ENCODE measurements at regions not wholly inside any gene's neighbourhood (a gene's known extent, or its start where the extent isn't known, plus 50 kb on each side); places are given as distances from the start of the nearest gene placed in this dataset.
"Not testable (repeated sequence)": the region's sequence is repeated elsewhere in the genome, so short reads cannot be mapped to it uniquely, and the experiment has no call there.

DNA sequence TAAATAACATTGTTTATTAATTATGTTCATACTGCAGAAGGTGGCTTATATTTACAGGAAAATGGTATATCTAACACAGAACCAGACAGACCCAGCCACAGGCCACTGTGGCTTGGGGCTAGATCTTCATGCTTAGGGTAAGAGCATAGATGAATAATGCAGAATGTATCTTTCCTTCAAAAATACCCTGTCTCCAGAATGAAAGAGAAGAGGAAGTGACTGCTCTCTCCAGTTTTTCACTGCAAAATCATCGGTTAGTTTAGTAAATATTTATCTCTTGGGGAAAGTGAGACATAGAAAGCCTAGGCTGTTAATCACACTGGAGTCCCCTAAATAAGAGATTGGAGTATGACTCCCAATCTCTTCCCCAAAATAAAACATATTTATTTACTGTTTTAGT is 453.7 kb downstream of the NAV3 start:
- no peak for DNase-seq (ENCODE audit: low spot score, unreplicated experiment)
- H3K4me3 Mint-ChIP-seq (ENCODE audit: low read depth): no peak overlapping the region
- H3K4me1 Mint-ChIP-seq (ENCODE audit: low read depth): no peaks in the 10 kb centered on the region
- H3K27ac Mint-ChIP-seq: no peak overlapping the region
- TF ChIP-seq, protein P1, sequence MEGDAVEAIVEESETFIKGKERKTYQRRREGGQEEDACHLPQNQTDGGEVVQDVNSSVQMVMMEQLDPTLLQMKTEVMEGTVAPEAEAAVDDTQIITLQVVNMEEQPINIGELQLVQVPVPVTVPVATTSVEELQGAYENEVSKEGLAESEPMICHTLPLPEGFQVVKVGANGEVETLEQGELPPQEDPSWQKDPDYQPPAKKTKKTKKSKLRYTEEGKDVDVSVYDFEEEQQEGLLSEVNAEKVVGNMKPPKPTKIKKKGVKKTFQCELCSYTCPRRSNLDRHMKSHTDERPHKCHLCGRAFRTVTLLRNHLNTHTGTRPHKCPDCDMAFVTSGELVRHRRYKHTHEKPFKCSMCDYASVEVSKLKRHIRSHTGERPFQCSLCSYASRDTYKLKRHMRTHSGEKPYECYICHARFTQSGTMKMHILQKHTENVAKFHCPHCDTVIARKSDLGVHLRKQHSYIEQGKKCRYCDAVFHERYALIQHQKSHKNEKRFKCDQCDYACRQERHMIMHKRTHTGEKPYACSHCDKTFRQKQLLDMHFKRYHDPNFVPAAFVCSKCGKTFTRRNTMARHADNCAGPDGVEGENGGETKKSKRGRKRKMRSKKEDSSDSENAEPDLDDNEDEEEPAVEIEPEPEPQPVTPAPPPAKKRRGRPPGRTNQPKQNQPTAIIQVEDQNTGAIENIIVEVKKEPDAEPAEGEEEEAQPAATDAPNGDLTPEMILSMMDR (IDR thresholded peaks at IDR 0.05; ENCODE audit: unreplicated experiment): no peak
- no peaks in the 10 kb centered on the region for H3K27me3 Mint-ChIP-seq
- H3K9me3 Mint-ChIP-seq (ENCODE audit: low read depth): no peaks in the 10 kb centered on the region
- no peaks in the 10 kb centered on the region for H3K36me3 Mint-ChIP-seq (ENCODE audit: insufficient read depth)

DNA sequence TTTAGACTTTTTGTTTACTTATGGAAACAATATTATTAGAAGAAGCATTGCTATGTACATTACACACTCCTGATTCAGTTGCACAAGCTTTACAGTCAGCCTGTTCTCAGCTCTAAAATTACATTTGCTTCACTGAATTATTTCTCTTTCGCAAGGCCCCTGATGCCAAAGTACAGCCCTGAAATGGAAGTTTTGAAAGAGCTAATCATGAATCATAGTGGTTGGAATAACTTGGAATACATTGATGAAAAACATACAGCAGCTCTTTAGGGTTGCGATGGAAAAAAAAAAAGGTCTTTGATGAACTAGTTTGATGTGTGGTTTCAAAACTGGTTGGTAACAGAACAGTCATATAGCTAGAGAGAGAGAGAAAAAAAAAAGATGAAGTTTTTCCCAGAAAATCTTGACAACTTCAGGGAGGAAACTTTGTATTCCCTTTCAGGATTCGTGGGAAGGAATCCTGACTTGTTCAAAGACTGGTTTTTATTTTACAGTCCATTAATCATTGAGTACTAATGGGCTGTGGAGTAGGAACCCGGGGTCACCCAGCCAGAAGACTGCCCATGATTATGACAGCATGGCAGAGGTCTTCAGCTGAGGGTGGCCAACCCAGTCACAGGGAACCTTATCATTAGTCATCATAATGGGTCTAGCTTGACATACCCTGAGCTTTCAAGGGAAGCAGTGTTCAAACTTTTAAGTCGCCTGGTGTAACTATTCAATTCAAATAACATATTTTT is 460.1 kb downstream of the NAV3 start:
- H3K9me3 Mint-ChIP-seq (ENCODE audit: low read depth): no peaks in the 10 kb centered on the region
- H3K4me3 Mint-ChIP-seq (ENCODE audit: low read depth): no peak overlapping the region

DNA sequence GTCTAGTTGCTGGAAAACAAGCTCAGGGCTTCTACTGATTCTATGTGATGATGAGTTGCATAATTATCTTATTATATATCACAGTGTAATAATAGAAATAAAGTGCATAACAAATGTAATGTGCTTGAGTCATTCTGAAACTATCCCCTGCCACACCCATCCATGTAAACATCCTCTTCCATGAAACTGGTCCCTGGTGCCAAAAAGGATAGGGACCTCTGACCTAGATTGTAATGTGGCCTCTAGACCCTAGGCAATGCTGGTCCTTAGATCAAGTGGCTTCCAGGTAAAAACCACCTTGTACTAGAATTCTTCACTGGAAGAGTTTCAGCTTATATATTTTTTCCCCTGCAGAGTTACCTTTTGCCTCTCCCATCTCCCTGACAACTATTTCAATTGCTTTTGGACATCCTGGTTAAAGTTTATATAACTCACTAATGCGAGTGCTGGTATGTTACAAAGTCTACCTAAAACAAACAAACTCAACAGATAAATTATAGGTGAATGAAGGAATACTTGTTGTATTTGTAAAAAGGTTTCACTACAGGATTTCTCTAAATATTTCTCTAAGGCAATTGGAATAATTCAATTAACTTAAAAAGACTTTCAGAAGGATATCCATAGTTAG is 462.5 kb downstream of the NAV3 start:
- DNase-seq (ENCODE audit: low spot score, unreplicated experiment): no peak
- Mint-ChIP-seq H3K27ac (no peak overlapping the region), H3K36me3 (ENCODE audit: insufficient read depth) (no peaks in the 10 kb centered on the region), H3K27me3 (no peaks in the 10 kb centered on the region), H3K9me3 (ENCODE audit: low read depth) (no peaks in the 10 kb centered on the region), H3K4me3 (ENCODE audit: low read depth) (no peak overlapping the region), H3K4me1 (ENCODE audit: low read depth) (peaks cover 5% of the 10 kb centered on the region)
- TF ChIP-seq, protein P1 (IDR thresholded peaks at IDR 0.05; ENCODE audit: unreplicated experiment): no peak

More for the DNA sequence above, 460.1 kb downstream of the NAV3 start:
- no peak for DNase-seq (ENCODE audit: low spot score, unreplicated experiment)
- TF ChIP-seq, protein P1 (IDR thresholded peaks at IDR 0.05; ENCODE audit: unreplicated experiment): no peak
- Mint-ChIP-seq H3K36me3 (ENCODE audit: insufficient read depth) (no peaks in the 10 kb centered on the region), H3K4me1 (ENCODE audit: low read depth) (peaks cover 5% of the 10 kb centered on the region), H3K27me3 (no peaks in the 10 kb centered on the region), H3K27ac (no peak overlapping the region)

DNA sequence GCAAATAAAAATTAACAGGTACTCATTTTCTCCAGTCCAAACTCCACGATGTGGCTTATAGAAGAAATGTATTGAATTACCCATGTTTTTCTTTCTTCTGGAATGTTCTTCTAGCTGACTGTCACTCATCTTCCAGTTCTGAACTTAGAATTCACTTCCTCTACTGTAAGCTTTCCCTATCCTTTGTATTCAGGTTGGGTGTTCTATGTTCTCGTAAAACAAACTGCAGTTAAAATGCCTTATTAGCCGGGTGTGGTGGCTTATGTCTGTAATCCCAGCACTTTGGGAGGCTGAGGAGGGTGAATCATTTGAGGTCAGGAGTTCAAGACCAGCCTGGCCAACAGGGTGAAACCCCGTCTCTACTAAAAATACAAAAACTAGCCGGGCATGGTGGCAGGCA is 470.6 kb downstream of the NAV3 start:
- not testable (repeated sequence) for H3K36me3 Mint-ChIP-seq (ENCODE audit: insufficient read depth); H3K4me1 Mint-ChIP-seq (ENCODE audit: low read depth); H3K27ac Mint-ChIP-seq; H3K27me3 Mint-ChIP-seq; DNase-seq (ENCODE audit: low spot score, unreplicated experiment); H3K9me3 Mint-ChIP-seq (ENCODE audit: low read depth); H3K4me3 Mint-ChIP-seq (ENCODE audit: low read depth)

DNA sequence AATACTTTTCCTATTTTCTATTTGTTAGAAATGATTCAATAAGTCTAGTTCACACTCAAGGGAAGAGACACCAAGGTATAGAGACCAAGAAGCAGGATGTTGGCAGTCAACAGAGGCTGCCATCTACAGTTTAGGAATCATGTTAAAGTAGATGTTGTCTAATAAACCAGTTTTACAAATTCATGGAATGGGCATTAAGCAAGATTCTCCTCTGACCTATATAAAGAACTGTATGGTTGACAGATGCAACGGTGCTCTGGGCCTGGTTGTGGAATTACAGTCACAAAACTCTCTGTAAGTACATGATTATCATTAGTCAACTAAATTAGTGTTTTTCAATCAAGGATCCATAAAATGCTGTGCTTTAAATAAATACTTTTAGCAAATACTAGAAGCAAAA is 475.1 kb downstream of the NAV3 start:
- H3K4me1 Mint-ChIP-seq (ENCODE audit: low read depth): no peaks in the 10 kb centered on the region
- no peak for DNase-seq (ENCODE audit: low spot score, unreplicated experiment)
- H3K4me3 Mint-ChIP-seq (ENCODE audit: low read depth): no peak overlapping the region
- peaks cover 9% of the 10 kb centered on the region for H3K9me3 Mint-ChIP-seq (ENCODE audit: low read depth)
- H3K36me3 Mint-ChIP-seq (ENCODE audit: insufficient read depth): no peaks in the 10 kb centered on the region
- TF ChIP-seq, protein P1 (IDR thresholded peaks at IDR 0.05; ENCODE audit: unreplicated experiment): no peak
- no peaks in the 10 kb centered on the region for H3K27me3 Mint-ChIP-seq
- no peak overlapping the region for H3K27ac Mint-ChIP-seq

DNA sequence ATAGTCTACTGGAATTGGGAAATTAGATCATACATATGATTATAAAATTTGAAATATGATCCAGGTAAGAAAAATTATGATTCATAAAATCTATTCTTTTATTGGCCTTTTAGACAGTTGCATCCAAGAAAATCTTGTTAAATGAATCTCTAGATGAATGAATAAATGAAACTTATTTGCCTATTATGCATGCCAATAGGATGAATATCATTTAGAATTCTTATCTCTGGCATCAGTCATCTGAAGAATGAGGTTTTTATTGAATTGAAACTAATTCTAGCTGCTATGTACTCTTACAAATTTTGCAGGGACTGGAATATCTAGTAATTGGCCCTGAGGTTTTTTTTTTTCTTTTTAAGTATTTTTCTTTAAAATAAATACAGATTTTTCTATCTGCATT is 475.5 kb downstream of the NAV3 start:
- H3K36me3 Mint-ChIP-seq (ENCODE audit: insufficient read depth): no peaks in the 10 kb centered on the region
- TF ChIP-seq, protein P1 (IDR thresholded peaks at IDR 0.05; ENCODE audit: unreplicated experiment): no peak
- peaks cover 9% of the 10 kb centered on the region for H3K9me3 Mint-ChIP-seq (ENCODE audit: low read depth)
- no peak overlapping the region for H3K4me3 Mint-ChIP-seq (ENCODE audit: low read depth)
- no peaks in the 10 kb centered on the region for H3K27me3 Mint-ChIP-seq
- no peak overlapping the region for H3K27ac Mint-ChIP-seq
- DNase-seq (ENCODE audit: low spot score, unreplicated experiment): no peak
- H3K4me1 Mint-ChIP-seq (ENCODE audit: low read depth): no peaks in the 10 kb centered on the region
